ENCODE measurements at regions not wholly inside any gene's neighbourhood (a gene's known extent, or its start where the extent isn't known, plus 50 kb on each side); places are given as distances from the start of the nearest gene placed in this dataset.
"Not testable (repeated sequence)": the region's sequence is repeated elsewhere in the genome, so short reads cannot be mapped to it uniquely, and the experiment has no call there.

GRCh38 chr9:3647652-3648051 lies 121.9 kb upstream of the RFX3 start:
- no peak for ATAC-seq
- Histone ChIP-seq H3K4me1 (no peaks in the 10 kb centered on the region), H3K4me3 (no peak overlapping the region), H3K27ac (no peak overlapping the region), H3K36me3 (no peaks in the 10 kb centered on the region), H3K9me3 (no peaks in the 10 kb centered on the region), H3K27me3 (no peaks in the 10 kb centered on the region)
- DNase-seq: no peak
- TF ChIP-seq CTCF (IDR thresholded peaks at IDR 0.05 in 4 of 5, conservative IDR thresholded peaks at IDR 0.05 in 1 of 5) (no peak), POLR2A (IDR thresholded peaks at IDR 0.05) (no peak)
- intact Hi-C loops (cut with DNase I; ENCODE audit: low total_unique reads) (loop anchor here (10.0 kb wide), 1 partner anchor 183 kb away; no protein-coding TSS in a partner anchor), in situ Hi-C loops (cut with MboI; ENCODE audit: low sequenced_read_pairs in 4 of 4) (no loop called here)

DNA sequence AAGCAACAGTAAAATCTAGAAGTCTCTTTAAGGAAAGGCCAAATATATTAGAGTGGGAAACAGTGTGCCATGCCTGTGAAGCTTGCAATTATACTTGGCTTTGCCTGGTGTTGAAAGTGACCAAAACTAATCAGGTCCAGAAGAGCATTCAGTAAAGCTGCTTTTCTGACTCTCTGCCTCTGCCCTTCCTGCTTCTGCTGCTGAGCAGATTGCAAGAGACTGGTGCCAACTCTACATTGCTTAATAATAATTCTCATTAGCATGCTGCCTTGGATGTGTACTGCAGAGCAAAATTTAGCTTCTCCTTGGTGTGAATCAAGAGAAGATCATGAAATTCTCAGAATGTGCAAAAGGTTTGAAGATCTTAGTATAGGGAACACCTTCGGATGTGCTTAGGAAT lies 120.4 kb upstream of the RFX3 start:
- H3K27me3 ChIP-seq: no peaks in the 10 kb centered on the region
- intact Hi-C loops (cut with DNase I; ENCODE audit: low total_unique reads) (loop anchor here (10.0 kb wide), 1 partner anchor 181 kb away; no protein-coding TSS in a partner anchor), in situ Hi-C loops (cut with MboI; ENCODE audit: low sequenced_read_pairs in 4 of 4) (no loop called here)
- no peak overlapping the region for H3K27ac ChIP-seq
- no peak overlapping the region for H3K4me3 ChIP-seq
- no peaks in the 10 kb centered on the region for H3K9me3 ChIP-seq
- no peak for DNase-seq
- TF ChIP-seq CTCF (IDR thresholded peaks at IDR 0.05 in 4 of 5, conservative IDR thresholded peaks at IDR 0.05 in 1 of 5) (no peak), POLR2A (IDR thresholded peaks at IDR 0.05) (no peak)
- H3K4me1 ChIP-seq: no peaks in the 10 kb centered on the region
- H3K36me3 ChIP-seq: no peaks in the 10 kb centered on the region
- ATAC-seq: no peak

DNA sequence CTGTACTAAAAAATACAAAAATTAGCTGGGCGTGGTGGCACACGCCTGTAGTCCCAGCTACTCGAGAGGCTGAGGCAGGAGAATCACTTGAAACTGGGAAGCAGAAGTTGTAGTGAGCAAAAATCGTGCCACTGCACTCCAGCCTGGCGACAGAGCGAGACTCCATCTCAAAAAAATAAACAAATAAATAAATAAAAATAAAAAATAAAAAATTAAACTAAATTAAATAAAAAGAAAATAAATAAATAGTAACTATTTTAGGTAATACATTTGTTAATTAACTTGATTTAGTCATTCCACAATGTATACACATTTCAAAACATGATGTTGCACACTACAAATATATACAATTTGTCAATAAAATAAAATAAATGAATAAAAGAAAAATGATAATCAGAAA lies 116.3 kb upstream of the RFX3 start:
- in situ Hi-C loops (cut with MboI; ENCODE audit: low sequenced_read_pairs in 4 of 4); ATAC-seq: not testable (repeated sequence)

DNA sequence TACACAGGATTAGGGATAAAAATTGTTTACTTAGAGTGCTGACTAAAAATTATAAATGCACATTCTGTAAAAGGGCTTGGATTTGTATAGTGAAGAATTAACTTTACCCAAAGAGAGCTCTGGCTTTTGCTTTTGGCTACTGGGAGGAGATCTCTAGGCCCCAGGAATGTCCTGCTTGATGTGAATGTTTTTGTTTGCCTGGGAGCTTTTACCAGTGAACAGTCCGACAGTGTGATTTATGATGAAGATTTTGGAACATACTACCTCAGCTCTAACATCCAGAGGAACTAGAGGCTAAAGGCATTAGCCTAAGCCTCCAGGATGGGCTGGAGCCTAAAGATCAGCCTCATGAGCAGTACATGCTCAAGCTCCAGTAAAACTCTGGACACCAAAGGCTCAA lies 103.7 kb upstream of the RFX3 start:
- TF ChIP-seq POLR2A (IDR thresholded peaks at IDR 0.05) (no peak), CTCF (IDR thresholded peaks at IDR 0.05 in 4 of 5, conservative IDR thresholded peaks at IDR 0.05 in 1 of 5) (no peak)
- H3K4me1 ChIP-seq: no peaks in the 10 kb centered on the region
- in situ Hi-C loops (cut with MboI; ENCODE audit: low sequenced_read_pairs in 4 of 4) (no loop called here), intact Hi-C loops (cut with DNase I; ENCODE audit: low total_unique reads) (no loop called here)
- no peak overlapping the region for H3K4me3 ChIP-seq
- no peak for DNase-seq
- no peaks in the 10 kb centered on the region for H3K27me3 ChIP-seq
- no peak overlapping the region for H3K27ac ChIP-seq
- no peak for ATAC-seq
- peaks cover 0 to 13% of the 10 kb centered on the region in 2 donors for H3K36me3 ChIP-seq
- H3K9me3 ChIP-seq: no peaks in the 10 kb centered on the region

More for the DNA sequence above, 116.3 kb upstream of the RFX3 start:
- H3K4me3 ChIP-seq, H3K27ac ChIP-seq, H3K9me3 ChIP-seq, H3K27me3 ChIP-seq, H3K36me3 ChIP-seq, H3K4me1 ChIP-seq, DNase-seq: not testable (repeated sequence)
- intact Hi-C loops (cut with DNase I; ENCODE audit: low total_unique reads): loop anchor here (10.0 kb wide), 1 partner anchor 177 kb away; no protein-coding TSS in a partner anchor

GRCh38 chr9:3628239-3628638 lies 102.4 kb upstream of the RFX3 start:
- Histone ChIP-seq H3K4me1 (no peaks in the 10 kb centered on the region), H3K9me3 (no peaks in the 10 kb centered on the region), H3K27ac (no peak overlapping the region), H3K4me3 (no peak overlapping the region), H3K27me3 (no peaks in the 10 kb centered on the region), H3K36me3 (peaks cover 0 to 15% of the 10 kb centered on the region in 2 donors)
- intact Hi-C loops (cut with DNase I; ENCODE audit: low total_unique reads): no loop called here
- ATAC-seq (no peak), DNase-seq (no peak)
- TF ChIP-seq POLR2A (IDR thresholded peaks at IDR 0.05): no peak
- in situ Hi-C loops (cut with MboI; ENCODE audit: low sequenced_read_pairs in 4 of 4): no loop called here

DNA sequence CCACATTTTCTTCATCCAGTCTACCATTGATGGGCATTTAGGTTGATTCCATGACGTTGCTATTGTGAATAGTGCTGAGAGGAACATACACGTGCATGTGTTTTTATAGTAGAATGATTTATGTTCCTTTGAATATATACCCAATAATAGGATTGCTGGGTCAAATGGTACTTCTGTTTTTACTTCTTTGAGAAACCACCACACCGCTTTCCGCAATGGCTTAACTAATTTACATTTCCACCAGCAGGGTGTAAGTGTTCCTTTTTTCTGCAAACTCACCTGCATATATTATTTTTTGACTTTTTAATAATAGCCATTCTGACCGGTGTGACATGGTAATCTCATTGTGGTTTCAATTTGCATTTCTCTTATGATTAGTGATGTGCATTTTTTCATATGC lies 82.2 kb upstream of the RFX3 start:
- TF ChIP-seq POLR2A (IDR thresholded peaks at IDR 0.05): no peak
- TF ChIP-seq CTCF (IDR thresholded peaks at IDR 0.05 in 4 of 5, conservative IDR thresholded peaks at IDR 0.05 in 1 of 5): no peak
- Histone ChIP-seq H3K27me3 (no peaks in the 10 kb centered on the region), H3K9me3 (no peaks in the 10 kb centered on the region), H3K4me3 (no peak overlapping the region), H3K36me3 (no peaks in the 10 kb centered on the region), H3K4me1 (no peaks in the 10 kb centered on the region), H3K27ac (no peak overlapping the region)
- ATAC-seq (no peak), DNase-seq (no peak)
- intact Hi-C loops (cut with DNase I; ENCODE audit: low total_unique reads): no loop called here
- in situ Hi-C loops (cut with MboI; ENCODE audit: low sequenced_read_pairs in 4 of 4): no loop called here

All from gastrocnemius medialis (tissue), 4 donors.